ENCODE measurements at regions not wholly inside any gene's neighbourhood (a gene's known extent, or its start where the extent isn't known, plus 50 kb on each side); places are given as distances from the start of the nearest gene placed in this dataset.

- Histone ChIP-seq H3K36me3 (ENCODE audit: low read depth) (no peaks in the 10 kb centered on the region), H3K27ac (no peak overlapping the region), H2AFZ (no peak overlapping the region), H3K4me3 (no peak overlapping the region), H4K20me1 (ENCODE audit: insufficient read depth) (no peaks in the 10 kb centered on the region), H3K79me2 (ENCODE audit: low read depth) (no peaks in the 10 kb centered on the region), H3K27me3 (ENCODE audit: insufficient read depth, low read depth) (no peaks in the 10 kb centered on the region), H3F3A (ENCODE audit: insufficient read depth, low read depth) (no peaks in the 10 kb centered on the region), H3K4me1 (replicated peaks; ENCODE audit: insufficient read depth) (no peaks in the 10 kb centered on the region), H3K9me2 (ENCODE audit: insufficient read depth) (no peaks in the 10 kb centered on the region), H3K4me2 (no peak overlapping the region), H3K9me3 (ENCODE audit: insufficient read depth, low read depth) (no peaks in the 10 kb centered on the region)
- CTCF ChIA-PET, result no interaction called here
- POLR2A ChIA-PET (ENCODE audit: unreplicated experiment), result no interaction called here
- intact Hi-C loops (cut with micrococcal nuclease; ENCODE audit: unreplicated experiment), result no loop called here
- DNase-seq, result no peak
- no TSS peak for BruUV-seq (replicated peaks)
- no peak for TF ChIP-seq CTCF (conservative IDR thresholded peaks at IDR 0.05)
- TF ChIP-seq EZH2 (IDR thresholded peaks at IDR 0.05; ENCODE audit: low read depth), result no peak
Observed at GRCh38 chr2:189960346-189960745, 102.2 kb downstream of the MSTN start.

- H3K36me3 ChIP-seq (ENCODE audit: low read depth), result no peaks in the 10 kb centered on the region
- POLR2A ChIA-PET (ENCODE audit: unreplicated experiment), result no interaction called here
Observed at GRCh38 chr2:189959450-189959849, 103.1 kb downstream of the MSTN start.

GRCh38 chr2:189954989-189955388, 107.5 kb downstream of the MSTN start:
- Histone ChIP-seq H3K9me3 (ENCODE audit: insufficient read depth, low read depth) (no peaks in the 10 kb centered on the region), H3K79me2 (ENCODE audit: low read depth) (no peaks in the 10 kb centered on the region), H3K27ac (no peak overlapping the region), H3K4me2 (no peak overlapping the region), H4K20me1 (ENCODE audit: insufficient read depth) (no peaks in the 10 kb centered on the region), H3K27me3 (ENCODE audit: insufficient read depth, low read depth) (no peaks in the 10 kb centered on the region), H3K36me3 (ENCODE audit: low read depth) (no peaks in the 10 kb centered on the region), H3F3A (ENCODE audit: insufficient read depth, low read depth) (no peaks in the 10 kb centered on the region), H3K4me3 (no peak overlapping the region), H3K9me2 (ENCODE audit: insufficient read depth) (no peaks in the 10 kb centered on the region), H3K4me1 (replicated peaks; ENCODE audit: insufficient read depth) (no peaks in the 10 kb centered on the region), H2AFZ (no peak overlapping the region)
- no peak for TF ChIP-seq CTCF (conservative IDR thresholded peaks at IDR 0.05)
- TF ChIP-seq EZH2 (IDR thresholded peaks at IDR 0.05; ENCODE audit: low read depth), result no peak
- POLR2A ChIA-PET (ENCODE audit: unreplicated experiment), result no interaction called here
- BruUV-seq (replicated peaks), result no TSS peak
- no peak for DNase-seq
- CTCF ChIA-PET, result no interaction called here
- intact Hi-C loops (cut with micrococcal nuclease; ENCODE audit: unreplicated experiment), result no loop called here

More at GRCh38 chr2:189959450-189959849, 103.1 kb downstream of the MSTN start:
- Histone ChIP-seq H3K4me1 (replicated peaks; ENCODE audit: insufficient read depth) (no peaks in the 10 kb centered on the region), H3F3A (ENCODE audit: insufficient read depth, low read depth) (no peaks in the 10 kb centered on the region), H2AFZ (no peak overlapping the region), H3K9me2 (ENCODE audit: insufficient read depth) (no peaks in the 10 kb centered on the region), H3K27me3 (ENCODE audit: insufficient read depth, low read depth) (no peaks in the 10 kb centered on the region), H3K4me2 (no peak overlapping the region), H3K4me3 (no peak overlapping the region), H3K79me2 (ENCODE audit: low read depth) (no peaks in the 10 kb centered on the region), H4K20me1 (ENCODE audit: insufficient read depth) (no peaks in the 10 kb centered on the region), H3K27ac (no peak overlapping the region), H3K9me3 (ENCODE audit: insufficient read depth, low read depth) (no peaks in the 10 kb centered on the region)
- intact Hi-C loops (cut with micrococcal nuclease; ENCODE audit: unreplicated experiment), result no loop called here
- CTCF ChIA-PET, result no interaction called here
- no peak for DNase-seq
- no peak for TF ChIP-seq EZH2 (IDR thresholded peaks at IDR 0.05; ENCODE audit: low read depth)
- no peak for TF ChIP-seq CTCF (conservative IDR thresholded peaks at IDR 0.05)
- no TSS peak for BruUV-seq (replicated peaks)

All from PC-9 (cell line).